ENCODE measurements at regions not wholly inside any gene's neighbourhood (a gene's known extent, or its start where the extent isn't known, plus 50 kb on each side); places are given as distances from the start of the nearest gene placed in this dataset.

- TF ChIP-seq CTCF (IDR thresholded peaks at IDR 0.05): no peak
- ChIA-PET CTCF (no interaction called here), POLR2A (no interaction called here)
- DNase-seq: no peak
- Mint-ChIP-seq H3K9me3 (peaks cover 2% of the 10 kb centered on the region), H3K4me3 (no peak overlapping the region), H3K27ac (no peak overlapping the region), H3K27me3 (no peaks in the 10 kb centered on the region), H3K4me1 (no peaks in the 10 kb centered on the region), H3K36me3 (ENCODE audit: low read depth) (no peaks in the 10 kb centered on the region)
- intact Hi-C loops (cut with micrococcal nuclease): no loop called here
- no peak for ATAC-seq (ENCODE audit: low read depth)
These were observed 109.7 kb upstream of the CNTNAP5 start for GRCh38 chr2:123915380-123915779.

GRCh38 chr2:123916051-123916450 is 109.0 kb upstream of the CNTNAP5 start:
- no peaks in the 10 kb centered on the region for H3K27me3 Mint-ChIP-seq
- no peak overlapping the region for H3K27ac Mint-ChIP-seq
- no peak for TF ChIP-seq CTCF (IDR thresholded peaks at IDR 0.05)
- no peak overlapping the region for H3K4me3 Mint-ChIP-seq
- DNase-seq: no peak
- intact Hi-C loops (cut with micrococcal nuclease): no loop called here
- H3K4me1 Mint-ChIP-seq: no peaks in the 10 kb centered on the region
- POLR2A ChIA-PET: no interaction called here
- no peak for ATAC-seq (ENCODE audit: low read depth)
- CTCF ChIA-PET: no interaction called here
- peaks cover 2% of the 10 kb centered on the region for H3K9me3 Mint-ChIP-seq
- H3K36me3 Mint-ChIP-seq (ENCODE audit: low read depth): no peaks in the 10 kb centered on the region

GRCh38 chr2:123916531-123916930 is 108.6 kb upstream of the CNTNAP5 start:
- H3K9me3 Mint-ChIP-seq: peaks cover 2% of the 10 kb centered on the region
- no peaks in the 10 kb centered on the region for H3K27me3 Mint-ChIP-seq
- H3K4me1 Mint-ChIP-seq: no peaks in the 10 kb centered on the region
- DNase-seq: no peak
- ATAC-seq (ENCODE audit: low read depth): no peak
- no peak overlapping the region for H3K27ac Mint-ChIP-seq
- no peak overlapping the region for H3K4me3 Mint-ChIP-seq
- intact Hi-C loops (cut with micrococcal nuclease): no loop called here
- POLR2A ChIA-PET: no interaction called here
- H3K36me3 Mint-ChIP-seq (ENCODE audit: low read depth): no peaks in the 10 kb centered on the region
- no peak for TF ChIP-seq CTCF (IDR thresholded peaks at IDR 0.05)
- CTCF ChIA-PET: no interaction called here

- no peaks in the 10 kb centered on the region for H3K36me3 Mint-ChIP-seq (ENCODE audit: low read depth)
- no peak overlapping the region for H3K27ac Mint-ChIP-seq
- DNase-seq: no peak
- ATAC-seq (ENCODE audit: low read depth): no peak
- POLR2A ChIA-PET: no interaction called here
- CTCF ChIA-PET: no interaction called here
- TF ChIP-seq CTCF (IDR thresholded peaks at IDR 0.05): no peak
- H3K4me1 Mint-ChIP-seq: no peaks in the 10 kb centered on the region
- peaks cover 2% of the 10 kb centered on the region for H3K9me3 Mint-ChIP-seq
- no peak overlapping the region for H3K4me3 Mint-ChIP-seq
- intact Hi-C loops (cut with micrococcal nuclease): no loop called here
- H3K27me3 Mint-ChIP-seq: no peaks in the 10 kb centered on the region
These were observed 107.8 kb upstream of the CNTNAP5 start for GRCh38 chr2:123917241-123917640.

GRCh38 chr2:123928358-123928757 is 96.7 kb upstream of the CNTNAP5 start:
- H3K4me1 Mint-ChIP-seq: no peaks in the 10 kb centered on the region
- H3K27ac Mint-ChIP-seq: no peak overlapping the region
- intact Hi-C loops (cut with micrococcal nuclease): no loop called here
- POLR2A ChIA-PET: no interaction called here
- peaks cover 19% of the 10 kb centered on the region for H3K9me3 Mint-ChIP-seq
- ATAC-seq (ENCODE audit: low read depth) (no peak), DNase-seq (no peak)
- H3K36me3 Mint-ChIP-seq (ENCODE audit: low read depth): no peaks in the 10 kb centered on the region
- CTCF ChIA-PET: no interaction called here
- no peak for TF ChIP-seq CTCF (IDR thresholded peaks at IDR 0.05)
- H3K27me3 Mint-ChIP-seq: no peaks in the 10 kb centered on the region
- no peak overlapping the region for H3K4me3 Mint-ChIP-seq
